B cell (primary cell): ENCODE measurements at regions not wholly inside any gene's neighbourhood (a gene's known extent, or its start where the extent isn't known, plus 50 kb on each side); places are given as distances from the start of the nearest gene placed in this dataset.

Source experiments
- CTCF ChIP-seq: fragments of 200-600 bp; IDR thresholded peaks from one replicate; pipeline ENCODE4 v1.8.0; 2022; ENCODE audit warnings: antibody characterized with exemption, mild to moderate bottlenecking
- EZH2 ChIP-seq: IDR thresholded peaks from 2 replicates; pipeline ENCODE4 v1.6.1; 2012; ENCODE audit warnings: borderline replicate concordance, low read depth, mild to moderate bottlenecking, moderate library complexity, low read length; ENCODE audit not compliant: insufficient read depth, poor library complexity, severe bottlenecking

GRCh38 chr2:84152462-84152861, 306.6 kb downstream of the SUCLG1 start:
- TF ChIP-seq CTCF (no peak), EZH2 (no peak)
